NCI-H2081 (cell line): ENCODE measurements at regions not wholly inside any gene's neighbourhood (a gene's known extent, or its start where the extent isn't known, plus 50 kb on each side); places are given as distances from the start of the nearest gene placed in this dataset.
"Not testable (repeated sequence)": the region's sequence is repeated elsewhere in the genome, so short reads cannot be mapped to it uniquely, and the experiment has no call there.

Experiments
- DNase-seq, 2 experiments: peaks; one replicate each; lab custom pipeline; 2025; lab: John Stamatoyannopoulos, UW

GRCh38 chr6:51152594-51152993, 333.9 kb downstream of the TFAP2B start:
- DNase-seq: no peak

GRCh38 chr6:51153109-51153508, 334.4 kb downstream of the TFAP2B start:
- no peak for DNase-seq

- DNase-seq: not testable (repeated sequence)
These were observed 336.3 kb downstream of the TFAP2B start for GRCh38 chr6:51154925-51155324.

GRCh38 chr6:51159260-51159659, 340.6 kb downstream of the TFAP2B start:
- DNase-seq: not testable (repeated sequence)

GRCh38 chr6:51161752-51162151, 343.1 kb downstream of the TFAP2B start:
- no peak for DNase-seq

- DNase-seq: no peak
These were observed 345.3 kb downstream of the TFAP2B start for GRCh38 chr6:51163843-51164529.

GRCh38 chr6:51166914-51167313, 348.2 kb downstream of the TFAP2B start:
- no peak for DNase-seq

GRCh38 chr6:51167468-51167867, 348.8 kb downstream of the TFAP2B start:
- no peak for DNase-seq

- no peak for DNase-seq
These were observed 364.2 kb downstream of the TFAP2B start for GRCh38 chr6:51182827-51183226.

GRCh38 chr6:51184046-51184445, 365.4 kb downstream of the TFAP2B start:
- DNase-seq: no peak

GRCh38 chr6:51193163-51193562, 374.5 kb downstream of the TFAP2B start:
- not testable (repeated sequence) for DNase-seq

GRCh38 chr6:51199105-51199552, 380.5 kb downstream of the TFAP2B start:
- no peak for DNase-seq

GRCh38 chr6:51199733-51200260, 381.1 kb downstream of the TFAP2B start:
- DNase-seq: no peak

- no peak for DNase-seq
These were observed 382.0 kb downstream of the TFAP2B start for GRCh38 chr6:51200676-51201075.

- DNase-seq: not testable (repeated sequence)
These were observed 384.0 kb downstream of the TFAP2B start for GRCh38 chr6:51202653-51203052.

GRCh38 chr6:51203504-51203903, 384.8 kb downstream of the TFAP2B start:
- DNase-seq: no peak

GRCh38 chr6:51206686-51207085, 388.0 kb downstream of the TFAP2B start:
- DNase-seq: not testable (repeated sequence)

GRCh38 chr6:51209651-51210050, 391.0 kb downstream of the TFAP2B start:
- DNase-seq: no peak

GRCh38 chr6:51213811-51214210, 395.1 kb downstream of the TFAP2B start:
- DNase-seq: no peak

- DNase-seq: no peak
These were observed 395.8 kb downstream of the TFAP2B start for GRCh38 chr6:51214442-51214841.

GRCh38 chr6:51218181-51218580, 399.5 kb downstream of the TFAP2B start:
- no peak for DNase-seq

- not testable (repeated sequence) for DNase-seq
These were observed 406.0 kb downstream of the TFAP2B start for GRCh38 chr6:51224580-51225240.

GRCh38 chr6:51241376-51241775, 422.7 kb downstream of the TFAP2B start:
- DNase-seq: no peak
